ENCODE measurements at regions not wholly inside any gene's neighbourhood (a gene's known extent, or its start where the extent isn't known, plus 50 kb on each side); places are given as distances from the start of the nearest gene placed in this dataset.

DNA sequence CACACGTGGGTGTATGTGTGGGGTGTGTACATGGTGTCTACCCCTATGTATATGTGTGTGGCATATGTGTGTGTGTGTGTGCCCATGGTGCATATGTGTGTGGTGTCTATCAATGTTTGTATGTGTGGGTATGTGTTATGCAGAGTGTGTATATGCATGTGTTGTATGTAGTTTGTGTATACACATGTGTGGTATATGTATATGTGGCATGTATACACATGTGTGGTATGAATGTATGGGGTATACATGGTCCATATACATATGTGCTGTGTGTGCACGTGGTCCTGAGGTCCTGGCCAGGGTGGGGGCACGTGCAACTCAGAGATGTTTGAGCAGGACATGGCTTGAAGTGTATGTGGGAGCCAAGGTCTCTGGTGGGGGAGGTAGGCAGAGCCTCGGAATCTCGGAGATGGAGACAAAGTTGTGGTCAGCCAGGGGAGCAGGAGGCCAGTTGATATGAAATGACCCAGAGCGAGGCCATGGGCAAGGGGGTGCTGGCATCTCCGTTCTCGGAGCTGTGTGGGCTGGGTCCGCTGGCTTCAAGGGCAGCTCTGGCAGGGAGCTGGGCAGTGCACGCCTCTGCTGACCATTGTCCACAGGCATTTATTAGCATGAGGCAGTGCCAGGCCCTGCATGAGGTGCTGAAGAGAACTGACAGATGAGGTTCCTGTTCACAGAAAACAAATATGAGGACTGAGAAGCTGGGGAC is 276.2 kb upstream of the CHD6 start:
- in situ Hi-C loops (cut with HindIII; ENCODE audit: low pct_ligation_motif_present, low pct_unique_long_range_greater_than_20kb, low sequenced_read_pairs) = no loop called here
- DNase-seq = no peak

DNA sequence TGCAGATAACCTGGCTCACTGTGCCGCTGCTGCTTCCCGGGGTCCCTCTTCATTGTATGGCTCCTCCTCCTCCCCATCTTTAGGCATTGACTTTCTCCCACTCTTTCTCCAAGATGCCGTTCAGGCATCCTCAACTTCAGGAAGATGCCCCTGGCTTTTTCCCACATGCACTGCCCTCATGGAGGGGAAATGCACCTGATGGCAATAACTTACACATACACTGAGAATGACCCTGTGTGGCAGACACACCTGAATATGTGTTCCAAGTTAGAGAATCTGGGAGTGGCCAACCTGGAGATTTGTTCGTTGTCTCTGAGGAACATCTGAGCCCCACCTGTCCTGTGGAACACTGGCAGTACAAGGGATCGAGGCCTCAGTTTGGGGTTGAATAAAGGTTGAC is 273.9 kb upstream of the CHD6 start:
- no peak for DNase-seq
- in situ Hi-C loops (cut with HindIII; ENCODE audit: low pct_ligation_motif_present, low pct_unique_long_range_greater_than_20kb, low sequenced_read_pairs) = no loop called here

DNA sequence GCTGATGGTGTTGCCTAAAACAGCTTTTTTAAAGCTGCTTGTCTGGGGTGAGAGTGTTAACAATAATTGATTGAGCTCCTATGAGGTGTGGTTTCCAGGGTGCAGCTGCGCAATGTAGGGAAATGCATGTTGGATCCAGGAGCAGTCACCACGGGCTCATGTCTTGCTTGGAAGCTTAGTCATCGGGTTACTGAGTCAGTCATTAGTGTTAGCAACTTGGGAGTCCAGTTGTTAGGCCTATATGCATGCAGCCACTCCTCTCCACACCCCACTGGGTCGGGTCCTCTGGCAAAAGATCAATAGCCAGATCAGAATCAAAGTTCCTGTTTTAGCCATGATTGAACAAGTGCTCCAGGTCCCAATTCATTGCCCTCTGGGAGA is 271.7 kb upstream of the CHD6 start:
- DNase-seq = no peak
- in situ Hi-C loops (cut with HindIII; ENCODE audit: low pct_ligation_motif_present, low pct_unique_long_range_greater_than_20kb, low sequenced_read_pairs) = no loop called here

DNA sequence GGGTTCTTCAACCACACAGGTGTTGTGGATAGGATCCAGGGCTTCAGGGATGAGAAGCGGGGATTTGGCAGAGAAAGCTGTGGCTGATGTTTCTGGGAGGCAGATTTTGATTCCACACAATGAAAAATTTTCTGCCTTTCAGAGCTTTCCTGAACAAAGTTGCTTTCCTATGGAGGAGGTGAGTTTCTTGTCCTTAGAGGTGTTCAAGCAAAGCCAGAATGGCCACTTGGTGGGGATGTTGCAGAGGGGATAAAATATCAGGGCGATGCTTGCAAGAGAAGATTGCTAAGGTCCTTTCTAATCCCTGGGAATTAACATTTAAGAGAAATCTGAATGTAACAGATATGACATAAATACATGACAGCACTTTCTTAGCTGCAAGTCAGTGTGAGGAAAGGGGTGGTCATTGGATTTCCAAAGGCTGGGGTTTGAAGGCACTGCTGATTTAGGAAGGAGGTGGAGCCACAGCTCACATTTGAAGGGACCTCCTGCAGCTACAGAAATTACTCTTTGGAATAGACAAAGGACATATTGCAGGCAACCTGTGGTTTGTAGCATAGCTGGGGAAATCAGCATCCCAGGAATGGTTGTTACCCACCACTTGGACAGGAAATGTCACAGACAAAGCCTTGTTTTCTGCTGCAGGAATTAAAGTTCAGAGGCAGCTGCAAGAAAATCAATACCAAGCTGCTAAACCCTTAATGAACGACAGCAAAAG is 271.1 kb upstream of the CHD6 start:
- in situ Hi-C loops (cut with HindIII; ENCODE audit: low pct_ligation_motif_present, low pct_unique_long_range_greater_than_20kb, low sequenced_read_pairs) = no loop called here
- DNase-seq = no peak

DNA sequence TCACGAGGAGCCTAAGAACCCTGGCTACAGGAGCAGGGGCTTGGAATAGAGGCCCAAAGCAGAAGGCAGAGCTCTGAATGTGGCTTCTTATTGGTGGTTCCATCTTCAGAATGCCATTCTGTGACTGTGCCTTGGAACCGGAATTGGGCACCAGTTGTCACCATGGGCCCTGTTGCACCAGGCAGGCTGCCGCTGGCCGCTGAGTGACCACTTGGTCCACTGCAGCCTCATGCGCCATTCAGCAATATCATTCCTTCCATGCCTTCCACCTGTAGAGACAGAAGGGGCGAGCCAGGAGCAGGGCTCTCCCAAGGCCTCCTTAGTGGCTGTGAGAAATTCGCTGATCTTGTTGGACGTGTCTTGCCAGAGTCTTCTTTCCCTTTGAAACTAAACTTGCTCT is 270.3 kb upstream of the CHD6 start:
- in situ Hi-C loops (cut with HindIII; ENCODE audit: low pct_ligation_motif_present, low pct_unique_long_range_greater_than_20kb, low sequenced_read_pairs) = no loop called here
- no peak for DNase-seq

DNA sequence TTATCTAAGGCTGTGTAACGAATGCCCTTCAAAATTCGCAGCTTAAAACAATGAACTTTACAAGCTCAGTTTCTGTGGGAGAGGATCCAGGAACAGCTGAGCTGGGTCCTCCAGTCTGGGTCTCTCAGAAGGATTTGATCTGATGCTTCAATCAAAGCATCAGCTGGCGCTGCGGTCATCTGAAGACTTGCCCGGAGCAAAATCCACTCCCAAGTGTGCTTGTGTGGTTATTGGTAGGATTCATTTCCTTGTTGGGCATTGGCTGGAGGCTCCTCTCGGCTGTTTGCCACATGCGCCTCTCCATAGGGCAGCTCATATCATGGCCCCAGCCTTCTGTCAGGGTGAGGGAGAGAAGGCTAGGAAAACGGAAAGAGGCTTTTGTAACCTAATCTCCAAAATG is 269.3 kb upstream of the CHD6 start:
- in situ Hi-C loops (cut with HindIII; ENCODE audit: low pct_ligation_motif_present, low pct_unique_long_range_greater_than_20kb, low sequenced_read_pairs) = no loop called here
- no peak for DNase-seq

DNA sequence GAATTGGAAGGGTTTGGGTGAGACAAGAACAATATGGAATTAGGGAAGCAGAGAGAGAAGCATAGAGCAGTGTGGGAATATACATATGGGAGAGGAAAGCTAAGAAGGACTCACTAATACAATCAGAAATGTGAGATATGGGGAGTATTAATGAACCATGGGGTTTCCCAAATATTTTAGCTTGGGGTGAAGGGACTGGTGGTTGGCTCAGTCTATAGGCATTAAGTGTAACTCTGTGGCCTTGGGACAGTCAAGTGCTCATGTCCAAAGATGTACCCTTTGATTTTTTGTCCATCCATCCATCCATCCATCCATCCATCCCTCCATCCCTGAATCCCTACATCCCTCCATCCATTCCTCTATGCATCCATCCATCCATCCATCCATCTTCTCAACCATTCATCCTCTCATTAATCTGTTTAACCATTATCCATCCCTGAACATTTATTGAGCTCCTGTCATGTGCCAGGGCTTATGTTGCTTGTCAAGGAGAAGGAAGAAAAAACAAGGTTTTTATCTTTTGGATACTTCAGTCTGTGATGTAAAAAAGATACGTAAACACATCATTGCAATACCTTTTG is 263.4 kb upstream of the CHD6 start:
- in situ Hi-C loops (cut with HindIII; ENCODE audit: low pct_ligation_motif_present, low pct_unique_long_range_greater_than_20kb, low sequenced_read_pairs) = no loop called here

DNA sequence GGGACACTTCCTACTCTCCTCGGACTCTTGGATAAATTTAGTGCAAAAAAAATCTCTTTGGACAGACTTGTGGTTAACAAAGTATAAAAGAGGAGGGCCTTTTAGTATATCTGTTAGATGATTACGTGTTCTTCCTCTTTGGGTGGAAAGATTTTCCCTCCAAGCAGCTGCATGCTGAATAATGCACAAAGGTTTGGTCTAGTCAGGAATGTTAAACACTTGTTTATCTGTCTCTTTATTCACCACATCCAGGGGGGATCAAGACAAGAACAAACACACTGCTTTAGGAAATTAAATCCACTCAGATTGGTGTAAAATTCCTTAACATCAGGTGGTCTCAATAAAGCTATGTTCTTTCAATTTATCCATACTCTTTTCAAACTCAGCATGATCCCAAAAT is 260.9 kb upstream of the CHD6 start:
- in situ Hi-C loops (cut with HindIII; ENCODE audit: low pct_ligation_motif_present, low pct_unique_long_range_greater_than_20kb, low sequenced_read_pairs) = no loop called here
- DNase-seq = no peak

More for the DNA sequence above, 263.4 kb upstream of the CHD6 start:
- DNase-seq = no peak

DNA sequence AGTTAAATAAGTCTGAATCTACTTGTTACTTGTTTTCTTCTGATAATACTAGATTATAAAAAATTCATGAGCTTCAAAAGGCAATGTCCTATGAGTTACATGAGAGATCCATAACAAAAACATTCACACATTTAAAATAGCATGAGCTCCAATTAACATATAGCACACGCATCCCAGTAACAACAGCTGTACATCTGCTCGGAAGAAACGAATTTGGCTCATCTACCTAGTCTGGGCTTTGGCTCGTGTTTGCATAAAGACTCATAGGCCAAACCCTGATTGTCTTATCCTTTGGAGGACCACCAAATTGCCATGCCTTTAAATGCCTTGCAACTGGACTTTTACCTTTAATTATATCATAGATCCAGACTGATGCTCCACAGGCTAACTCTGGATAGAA is 259.7 kb upstream of the CHD6 start:
- no peak for DNase-seq
- in situ Hi-C loops (cut with HindIII; ENCODE audit: low pct_ligation_motif_present, low pct_unique_long_range_greater_than_20kb, low sequenced_read_pairs) = no loop called here

DNA sequence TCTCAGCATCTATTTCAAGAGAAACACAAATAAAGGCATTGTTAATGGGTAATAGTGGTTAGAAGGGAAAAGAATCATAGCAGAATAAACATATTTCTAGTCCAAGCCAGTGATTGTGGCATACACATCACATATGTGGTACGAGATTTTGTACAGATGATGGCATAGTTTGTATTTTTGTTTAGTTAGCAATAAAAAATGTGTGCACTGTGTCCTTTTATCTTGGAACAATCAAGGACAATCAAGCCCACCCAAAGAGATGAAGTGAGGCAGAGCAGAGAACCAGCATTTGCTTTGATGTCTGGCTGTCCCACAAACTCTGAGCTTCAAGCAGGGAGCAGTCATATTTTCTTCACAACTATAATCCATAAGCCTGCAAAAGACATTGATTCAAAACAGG is 256.5 kb upstream of the CHD6 start:
- in situ Hi-C loops (cut with HindIII; ENCODE audit: low pct_ligation_motif_present, low pct_unique_long_range_greater_than_20kb, low sequenced_read_pairs) = no loop called here
- no peak for DNase-seq

DNA sequence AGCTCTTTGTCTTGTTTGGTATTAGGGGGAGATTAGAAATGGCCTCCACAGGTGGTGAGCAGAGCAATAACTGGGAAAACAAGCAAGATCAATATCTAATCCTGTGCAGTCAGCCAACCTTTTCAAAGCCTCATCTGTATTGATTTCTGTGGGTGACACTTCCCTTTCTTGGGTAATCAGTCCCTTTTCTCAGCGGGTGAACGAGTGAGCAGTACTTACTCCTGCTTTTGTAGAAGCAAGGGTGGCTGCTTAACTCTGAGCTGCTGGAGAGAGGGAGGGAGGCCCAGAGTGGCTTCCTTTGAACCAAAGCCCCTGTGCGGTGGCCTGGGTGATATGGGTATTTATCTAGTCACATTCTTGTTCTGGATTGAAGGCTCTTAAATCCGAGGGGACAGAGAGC is 254.8 kb upstream of the CHD6 start:
- in situ Hi-C loops (cut with HindIII; ENCODE audit: low pct_ligation_motif_present, low pct_unique_long_range_greater_than_20kb, low sequenced_read_pairs) = no loop called here
- DNase-seq = no peak

DNA sequence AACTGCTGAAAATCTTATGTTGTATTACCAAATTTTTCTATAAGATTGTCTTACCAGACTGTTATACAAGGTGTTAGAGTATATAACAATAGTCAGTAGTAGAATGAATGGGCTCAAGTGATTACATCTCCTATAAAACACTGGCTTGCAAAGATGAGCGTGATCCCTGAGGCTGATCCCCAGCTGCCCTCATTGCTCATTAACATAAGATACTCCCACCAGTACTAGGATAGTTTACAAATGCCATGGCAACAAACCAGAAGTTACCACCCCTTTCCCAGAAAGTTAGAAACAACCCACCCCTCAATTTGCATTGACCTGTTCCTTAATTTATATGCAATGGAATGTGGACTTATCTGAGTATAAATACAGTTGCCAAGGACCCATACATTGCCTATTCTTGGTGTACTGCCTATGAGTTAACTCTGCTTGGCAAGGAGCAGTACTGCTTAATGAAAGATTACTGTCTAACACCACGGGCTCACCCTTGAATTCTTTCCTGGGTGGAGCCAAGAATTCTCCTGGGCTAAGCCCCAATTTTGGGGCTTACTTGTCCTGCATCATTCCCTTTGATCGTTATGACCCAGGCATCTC is 252.8 kb upstream of the CHD6 start:
- in situ Hi-C loops (cut with HindIII; ENCODE audit: low pct_ligation_motif_present, low pct_unique_long_range_greater_than_20kb, low sequenced_read_pairs) = no loop called here
- DNase-seq = no peak

DNA sequence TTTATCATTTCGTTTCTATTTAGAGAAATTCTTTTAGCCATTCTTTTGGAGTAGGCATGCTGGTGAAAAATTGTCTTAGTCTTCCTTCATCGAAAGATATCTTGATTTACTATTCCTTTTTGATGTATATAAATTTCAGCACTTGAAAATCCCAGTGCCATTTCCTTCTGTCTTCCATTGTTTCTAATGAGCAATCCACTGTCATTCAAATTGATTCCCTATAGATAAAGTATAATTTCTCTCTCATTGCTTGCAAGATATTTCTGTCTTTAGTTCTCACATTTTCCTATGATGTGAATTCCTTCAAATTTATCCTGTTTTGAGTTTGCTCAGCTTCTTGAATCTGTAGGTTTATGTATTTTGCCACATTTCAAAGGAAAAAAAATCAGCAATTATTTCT is 251.1 kb upstream of the CHD6 start:
- in situ Hi-C loops (cut with HindIII; ENCODE audit: low pct_ligation_motif_present, low pct_unique_long_range_greater_than_20kb, low sequenced_read_pairs) = no loop called here
- no peak for DNase-seq

DNA sequence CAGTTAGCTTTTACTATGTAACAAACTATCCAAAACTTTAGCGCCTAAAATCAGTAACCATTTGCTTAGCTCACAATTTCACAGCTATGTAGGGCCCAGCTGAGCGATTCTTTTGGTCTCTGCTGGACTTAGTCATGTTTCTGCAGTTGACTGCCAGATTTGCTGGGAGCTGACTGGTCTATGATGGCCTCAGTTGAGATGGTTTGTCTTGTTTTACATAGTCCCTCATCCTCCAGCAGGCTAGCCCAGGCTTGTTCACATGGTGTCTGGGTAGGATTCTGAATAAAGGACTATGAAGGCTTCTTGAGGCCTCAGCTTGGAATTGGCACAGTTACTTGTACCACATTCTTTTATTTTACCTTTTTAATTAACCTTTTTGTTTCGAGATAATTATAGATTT is 247.8 kb upstream of the CHD6 start:
- in situ Hi-C loops (cut with HindIII; ENCODE audit: low pct_ligation_motif_present, low pct_unique_long_range_greater_than_20kb, low sequenced_read_pairs) = no loop called here
- no peak for DNase-seq

DNA sequence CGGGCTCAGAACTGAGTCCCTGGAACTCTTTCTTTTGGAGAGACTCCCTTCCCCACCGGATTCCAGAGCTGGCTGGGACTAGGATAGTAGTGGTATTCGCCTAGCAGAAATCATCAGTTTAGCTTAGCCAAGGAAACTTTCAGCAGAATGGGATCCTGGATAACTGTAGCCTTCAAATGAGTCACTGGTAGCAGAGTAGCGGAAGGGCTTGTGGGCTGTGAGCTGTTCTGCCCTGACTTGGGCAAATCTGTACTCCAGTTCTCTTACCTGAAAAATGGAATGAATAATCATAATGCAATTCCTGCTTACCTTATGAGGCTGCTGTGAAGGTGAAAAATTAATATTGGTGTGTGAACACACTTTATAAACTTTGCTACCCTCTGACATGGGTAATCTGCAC is 244.3 kb upstream of the CHD6 start:
- DNase-seq = no peak
- in situ Hi-C loops (cut with HindIII; ENCODE audit: low pct_ligation_motif_present, low pct_unique_long_range_greater_than_20kb, low sequenced_read_pairs) = no loop called here

DNA sequence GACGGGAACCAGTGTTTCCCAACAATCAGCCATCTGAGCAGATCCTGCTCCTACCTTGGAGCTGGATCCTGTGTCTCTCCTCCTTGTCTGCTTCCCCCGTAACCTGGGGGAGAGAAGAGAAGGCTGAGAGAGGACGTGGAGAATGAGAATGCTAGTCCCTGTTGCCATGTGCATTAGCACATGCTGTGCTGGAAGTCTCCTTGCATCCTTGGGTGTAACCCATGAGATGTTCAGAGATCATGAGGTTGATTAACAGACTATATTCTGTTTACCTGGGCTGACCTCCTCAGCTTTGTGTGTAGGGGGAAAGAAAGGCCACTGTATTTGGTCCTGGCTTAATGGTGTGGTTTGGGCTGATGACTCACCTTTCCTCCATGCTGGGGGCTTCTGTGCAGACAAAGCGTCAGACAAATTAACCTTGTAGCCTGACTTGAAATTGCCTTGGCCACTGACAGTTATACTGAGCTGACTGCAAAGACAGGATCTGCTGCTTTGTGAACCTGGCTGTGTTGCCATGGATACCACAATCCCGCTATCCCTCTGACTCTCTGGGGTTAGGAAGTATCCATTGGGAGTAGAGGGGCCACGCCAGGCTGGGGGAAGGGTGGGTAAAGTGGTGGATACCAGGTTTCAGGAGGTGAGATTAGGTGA is 243.7 kb upstream of the CHD6 start:
- in situ Hi-C loops (cut with HindIII; ENCODE audit: low pct_ligation_motif_present, low pct_unique_long_range_greater_than_20kb, low sequenced_read_pairs) = no loop called here
- no peak for DNase-seq

DNA sequence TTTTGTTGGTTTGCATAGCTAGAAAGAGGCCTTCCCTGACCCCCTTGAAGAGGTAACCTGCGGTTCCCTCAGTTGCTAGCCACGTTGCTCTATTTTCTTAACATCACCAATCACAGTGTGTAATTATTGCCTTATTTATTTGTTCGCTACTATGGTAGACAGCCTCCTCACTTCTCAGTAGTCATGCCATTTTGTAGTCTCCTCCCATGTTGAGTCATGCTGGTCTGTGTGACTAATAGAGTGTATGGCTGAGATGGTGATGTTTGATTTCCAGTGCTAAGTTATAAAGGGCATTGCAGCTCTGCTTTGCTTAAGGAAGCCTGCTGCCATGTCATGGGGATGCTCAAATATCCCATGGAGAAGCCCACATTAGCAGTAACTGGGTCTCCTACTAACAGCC is 236.6 kb upstream of the CHD6 start:
- in situ Hi-C loops (cut with HindIII; ENCODE audit: low pct_ligation_motif_present, low pct_unique_long_range_greater_than_20kb, low sequenced_read_pairs) = no loop called here
- peak; percentile 33 for DNase-seq

DNA sequence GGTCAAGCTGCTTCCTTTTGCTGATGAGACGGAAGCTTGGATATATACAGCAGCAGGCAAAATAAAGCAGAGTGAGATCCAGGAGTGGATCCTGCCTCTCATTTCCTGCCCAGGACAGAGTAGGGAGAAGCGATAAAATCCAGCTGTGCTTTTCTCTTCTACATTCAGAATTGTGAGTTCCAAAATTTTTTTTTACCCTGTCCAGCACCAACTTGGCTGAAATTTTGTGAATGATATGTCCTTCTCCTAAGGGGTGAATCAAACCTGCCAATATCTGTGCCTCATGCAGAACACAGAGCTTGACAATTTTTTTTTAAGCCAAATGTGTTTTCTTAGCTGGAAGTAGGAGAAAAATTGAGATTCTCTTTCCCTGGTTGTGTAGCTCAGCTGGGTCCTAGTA is 235.6 kb upstream of the CHD6 start:
- in situ Hi-C loops (cut with HindIII; ENCODE audit: low pct_ligation_motif_present, low pct_unique_long_range_greater_than_20kb, low sequenced_read_pairs) = no loop called here
- no peak for DNase-seq

DNA sequence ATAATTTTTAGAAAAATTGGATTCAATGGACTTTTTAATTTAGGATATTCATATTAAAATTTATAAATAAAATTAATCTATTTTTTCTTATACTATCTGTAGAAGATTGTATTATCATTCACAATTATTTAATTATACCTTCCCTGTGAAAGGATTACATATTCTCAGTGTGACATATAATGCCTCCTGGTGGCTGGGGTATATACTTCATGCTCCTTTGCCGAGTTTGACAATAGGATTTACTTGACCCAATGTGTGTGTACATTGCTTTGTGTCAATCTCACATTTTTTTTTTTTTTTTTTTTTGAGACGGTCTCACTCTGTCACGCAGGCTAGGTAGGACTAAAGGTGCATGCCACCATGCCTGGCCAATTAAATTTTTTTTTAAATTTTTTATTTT is 230.0 kb upstream of the CHD6 start:
- DNase-seq = no peak
- in situ Hi-C loops (cut with HindIII; ENCODE audit: low pct_ligation_motif_present, low pct_unique_long_range_greater_than_20kb, low sequenced_read_pairs) = no loop called here

All from ACHN (cell line).